DMS 273 (cell line): ENCODE measurements at regions not wholly inside any gene's neighbourhood (a gene's known extent, or its start where the extent isn't known, plus 50 kb on each side); places are given as distances from the start of the nearest gene placed in this dataset.

Source experiments
- DNase-seq: peaks from one replicate; lab custom pipeline; 2025; ENCODE audit not compliant: unreplicated experiment; lab: John Stamatoyannopoulos, UW

- no peak for DNase-seq
Measured at GRCh38 chr1:87863317-87863716, 534.6 kb downstream of the LMO4 start.

GRCh38 chr1:87864676-87865075 is 536.0 kb downstream of the LMO4 start:
- DNase-seq, result no peak

GRCh38 chr1:87866416-87866815 is 537.7 kb downstream of the LMO4 start:
- no peak for DNase-seq

DNA sequence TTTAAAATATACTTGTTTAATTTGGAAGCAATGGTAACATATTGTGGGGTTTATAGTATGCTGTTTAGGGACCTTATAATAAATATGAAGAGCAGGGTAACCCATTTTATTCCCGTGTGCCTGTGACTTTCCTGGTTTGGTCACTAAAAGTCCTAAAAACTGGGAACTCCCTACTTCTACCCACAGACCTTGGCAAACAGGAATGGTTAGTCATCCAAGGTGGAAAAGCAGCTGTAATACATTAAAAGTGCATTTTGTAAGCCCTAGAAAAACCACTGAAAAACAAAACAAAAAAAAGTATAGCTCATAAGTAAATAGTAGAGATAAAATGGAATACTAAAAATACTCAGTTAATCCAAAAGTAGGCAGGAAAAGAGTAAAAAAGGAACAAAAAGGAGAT is 538.9 kb downstream of the LMO4 start:
- no peak for DNase-seq

GRCh38 chr1:87869567-87869966 is 540.9 kb downstream of the LMO4 start:
- no peak for DNase-seq

GRCh38 chr1:87872189-87872588 is 543.5 kb downstream of the LMO4 start:
- DNase-seq, result no peak

DNA sequence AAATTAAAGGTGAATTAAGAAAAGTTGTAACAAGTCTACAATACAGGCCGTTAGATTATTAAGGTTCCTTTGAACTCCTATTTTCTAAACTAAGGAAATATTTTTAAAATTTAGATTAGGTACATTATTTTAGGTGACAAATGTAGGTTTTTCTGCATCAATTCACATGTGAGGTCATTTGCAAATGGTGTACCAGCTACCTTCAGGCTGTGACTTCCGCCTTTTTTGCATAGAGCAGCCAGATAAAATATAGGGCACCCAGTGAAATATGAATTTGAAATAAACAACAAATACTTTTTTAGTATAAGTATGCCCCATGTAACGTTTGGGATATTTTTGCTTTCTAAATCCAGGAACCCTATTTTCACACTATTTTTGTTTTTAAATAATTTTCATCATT is 544.0 kb downstream of the LMO4 start:
- DNase-seq, result no peak

- DNase-seq, result no peak
Measured at GRCh38 chr1:87878873-87879272, 550.2 kb downstream of the LMO4 start.

DNA sequence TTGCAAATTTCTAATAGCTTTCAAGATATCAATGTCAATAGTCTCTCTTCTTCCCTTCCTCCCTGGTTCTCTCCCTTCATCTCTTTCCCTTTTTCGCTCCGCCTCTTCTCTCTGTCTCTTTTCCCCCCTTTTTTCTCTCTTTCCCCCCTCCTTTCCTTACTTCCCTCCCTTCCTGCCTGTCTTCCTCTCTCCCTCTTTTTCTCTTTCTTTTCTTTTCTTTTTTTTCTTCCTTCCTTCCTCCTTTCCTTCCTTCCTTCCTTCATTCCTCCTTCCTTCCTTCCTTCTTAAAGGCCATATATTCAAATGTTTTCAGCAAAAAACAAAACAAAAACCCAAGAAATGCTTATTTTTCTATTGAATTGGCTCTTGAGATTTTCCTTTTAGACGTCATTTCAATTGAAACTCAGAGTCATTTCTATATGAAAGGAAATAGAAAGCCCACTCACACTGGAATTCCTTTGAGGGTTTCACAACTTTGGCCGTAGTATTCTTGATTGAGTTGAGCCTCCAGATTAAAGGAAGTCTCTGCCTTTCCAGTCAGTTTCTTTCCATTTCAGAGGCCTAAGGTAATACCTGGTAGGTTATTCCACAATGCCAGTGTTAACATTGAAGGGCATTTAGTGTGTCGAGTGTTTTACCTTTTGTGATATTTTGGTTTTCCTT is 551.5 kb downstream of the LMO4 start:
- no peak for DNase-seq

GRCh38 chr1:87880764-87881163 is 552.1 kb downstream of the LMO4 start:
- DNase-seq, result no peak

DNA sequence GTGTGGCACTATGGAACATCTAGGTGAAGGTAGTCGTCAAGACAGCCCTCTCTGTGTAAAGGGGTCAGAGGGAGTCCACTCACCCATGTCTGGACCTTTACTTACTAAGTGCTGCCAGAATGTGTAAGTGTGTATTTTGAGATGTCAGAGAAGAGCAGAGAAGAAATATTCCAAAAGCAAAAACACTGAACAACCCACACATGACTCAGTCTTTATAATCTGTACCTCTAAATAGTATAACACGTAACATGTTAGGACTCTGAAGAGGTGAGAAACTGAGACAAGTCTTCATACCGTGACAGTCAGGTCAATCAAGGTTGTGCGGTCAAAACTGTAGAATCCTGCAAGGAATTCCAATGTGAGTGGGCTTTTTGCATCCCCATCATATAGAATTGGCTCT is 555.2 kb downstream of the LMO4 start:
- no peak for DNase-seq

GRCh38 chr1:87884581-87884980 is 555.9 kb downstream of the LMO4 start:
- no peak for DNase-seq

DNA sequence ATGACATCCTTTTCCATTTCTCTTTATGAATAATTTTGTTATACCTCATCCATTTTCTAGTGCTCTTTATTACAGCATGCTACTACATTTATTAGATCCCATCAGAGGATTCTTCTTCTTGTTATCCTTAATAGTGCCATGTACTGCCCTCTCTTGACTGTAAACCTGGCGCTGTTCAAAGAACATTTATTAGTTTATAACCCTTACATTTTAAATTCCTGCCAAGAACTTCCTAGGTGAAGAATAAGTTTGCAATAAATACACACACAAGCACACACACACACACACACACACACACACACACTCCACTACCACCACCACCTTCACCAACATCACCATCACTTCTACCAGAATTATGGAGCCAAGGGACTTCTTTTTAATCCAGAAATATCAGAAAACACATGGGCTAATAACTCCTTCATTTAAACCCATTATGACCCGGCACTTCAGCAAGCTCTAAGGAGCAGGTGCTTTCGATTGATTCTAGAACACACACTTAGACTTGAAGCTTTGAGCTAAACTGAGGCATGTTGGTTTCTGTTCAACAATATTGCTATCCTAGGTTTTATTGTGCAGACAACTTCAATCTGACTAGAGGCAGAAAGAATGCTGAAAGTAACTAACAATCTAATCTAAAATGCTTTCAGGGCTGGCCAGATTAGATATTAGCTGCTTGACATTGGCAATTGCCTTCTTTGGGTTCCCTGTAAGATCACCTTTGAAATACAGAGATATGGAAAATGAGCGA is 556.8 kb downstream of the LMO4 start:
- DNase-seq, result no peak

- DNase-seq, result no peak
Measured at GRCh38 chr1:87887100-87887499, 558.4 kb downstream of the LMO4 start.

GRCh38 chr1:87888446-87888845 is 559.8 kb downstream of the LMO4 start:
- no peak for DNase-seq

DNA sequence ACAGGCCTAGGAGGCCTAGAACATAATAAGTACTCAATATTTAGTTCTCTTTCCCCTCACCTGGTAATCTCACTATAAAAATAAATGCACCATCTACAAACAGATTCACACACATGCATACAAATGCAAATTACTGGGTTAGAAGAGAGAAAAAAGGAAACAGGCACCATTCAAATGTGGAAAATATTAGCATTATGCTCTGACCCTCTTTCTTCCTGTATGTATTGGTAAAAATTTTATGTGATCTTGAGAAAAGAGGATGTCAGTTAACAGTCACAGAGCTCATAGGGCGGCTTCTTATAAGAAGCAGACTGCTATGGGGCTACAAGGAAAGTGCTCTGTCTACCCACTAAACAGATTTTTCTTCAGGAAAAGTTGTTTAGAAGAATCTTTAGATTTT is 565.4 kb downstream of the LMO4 start:
- no peak for DNase-seq

DNA sequence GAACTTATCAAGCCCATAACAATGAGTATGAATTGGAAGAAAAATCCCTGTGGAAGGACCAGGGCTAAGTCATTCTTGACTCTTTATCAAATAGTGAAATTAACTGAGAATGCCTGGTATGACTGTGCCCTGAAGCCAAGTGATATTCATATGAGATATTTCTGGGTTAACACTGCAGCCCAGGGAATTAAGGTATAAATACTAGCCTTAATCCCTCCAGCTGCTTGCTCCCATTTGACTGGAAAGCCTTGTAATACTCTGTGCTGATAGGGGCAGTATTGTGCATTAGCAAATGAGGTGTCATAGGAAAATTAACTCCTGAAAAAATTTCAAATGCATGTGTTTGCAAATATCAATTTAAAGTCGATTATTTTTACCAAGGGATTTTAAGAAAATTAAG is 568.8 kb downstream of the LMO4 start:
- no peak for DNase-seq

GRCh38 chr1:87898431-87898830 is 569.8 kb downstream of the LMO4 start:
- DNase-seq, result no peak

- no peak for DNase-seq
Measured at GRCh38 chr1:87899017-87899416, 570.3 kb downstream of the LMO4 start.

DNA sequence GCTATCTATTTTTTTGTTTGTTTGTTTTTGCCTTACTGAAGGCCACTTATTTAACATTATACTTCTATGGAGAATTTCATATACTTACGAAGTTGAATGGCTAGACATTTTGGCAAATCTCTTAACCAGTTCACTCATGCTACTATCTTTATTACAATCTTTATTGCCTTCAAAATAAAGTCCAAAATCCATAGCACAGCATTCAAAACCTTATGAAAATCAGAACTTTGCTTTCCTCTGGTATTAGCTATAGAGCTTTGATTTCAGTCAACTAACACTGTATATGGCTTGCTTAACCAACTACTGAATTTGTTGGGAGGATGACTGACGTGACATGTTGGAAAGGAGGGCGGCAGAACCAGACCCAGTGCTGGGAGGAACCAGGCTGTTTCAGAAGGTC is 571.1 kb downstream of the LMO4 start:
- DNase-seq, result no peak

DNA sequence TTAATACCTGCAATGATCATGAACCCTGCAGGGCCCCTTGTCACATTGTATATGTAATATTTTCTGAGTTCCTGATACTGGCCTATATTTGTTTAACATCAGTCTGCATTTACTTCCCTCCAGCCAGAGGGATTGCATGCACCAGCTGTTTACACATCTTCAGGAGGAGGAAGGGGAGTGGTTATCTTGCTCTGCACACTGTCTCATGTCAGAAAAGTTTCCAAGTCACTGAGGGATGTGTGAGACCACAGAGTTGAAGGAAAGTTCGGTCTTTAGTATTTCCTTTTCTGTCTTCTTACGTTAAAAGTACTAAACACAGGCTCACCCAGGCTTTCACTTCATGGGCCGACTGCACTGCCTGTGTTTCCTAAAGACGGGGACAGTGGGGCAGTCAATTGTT is 574.1 kb downstream of the LMO4 start:
- DNase-seq, result no peak

GRCh38 chr1:87903242-87903641 is 574.6 kb downstream of the LMO4 start:
- DNase-seq, result no peak

- no peak for DNase-seq
Measured at GRCh38 chr1:87904651-87905050, 576.0 kb downstream of the LMO4 start.
